K562 (cell line): ENCODE measurements at regions not wholly inside any gene's neighbourhood (a gene's known extent, or its start where the extent isn't known, plus 50 kb on each side); places are given as distances from the start of the nearest gene placed in this dataset.

Experiments
- ADNP ChIP-seq: fragments of 200-800 bp; sonication (Bioruptor generic); IDR thresholded peaks from 2 replicates; pipeline ENCODE4 v1.6.1; 2016; ENCODE audit warnings: missing genetic modification characterization, missing compliant biosample characterization
- CBX8 ChIP-seq: fragments of 200-600 bp; sonication (generic); IDR thresholded peaks from 2 replicates; pipeline ENCODE4 v1.6.1; 2012; ENCODE audit warnings: borderline replicate concordance, mixed run types, low read depth, mild to moderate bottlenecking, moderate library complexity, mixed read lengths, low read length, control low read depth, inconsistent platforms; ENCODE audit not compliant: poor library complexity, severe bottlenecking; ENCODE audit errors: extremely low read depth
- CEBPZ ChIP-seq: fragments of 150-350 bp; IDR thresholded peaks from 2 replicates; pipeline ENCODE4 v1.6.1; 2014; ENCODE audit warnings: low read depth, mild to moderate bottlenecking, low read length, borderline replicate concordance
- CHD4 ChIP-seq: fragments of 200-600 bp; sonication (generic); IDR thresholded peaks from 3 replicates; pipeline ENCODE4 v1.6.1; 2012; ENCODE audit warnings: low read depth, mild to moderate bottlenecking, mixed read lengths, low read length, inconsistent platforms; ENCODE audit not compliant: insufficient read depth, insufficient replicate concordance, poor library complexity, severe bottlenecking
- CHD7 ChIP-seq: fragments of 200-600 bp; sonication (generic); IDR thresholded peaks from one replicate; pipeline ENCODE4 v1.6.1; 2012; ENCODE audit warnings: mild to moderate bottlenecking, low read depth, low read length, inconsistent platforms
- CTCF ChIP-seq, 3 experiments: IDR thresholded peaks in 2 of 3; conservative IDR thresholded peaks in 1 of 3; 2 replicates each; pipeline ENCODE4 v1.5.1; 2011 to 2012; ENCODE audit warnings: low read length in 3 of 3, mild to moderate bottlenecking in 3 of 3, control low read depth in 2 of 3, improper control_type of control experiment in 1 of 3, inconsistent platforms in 1 of 3, low read depth in 1 of 3, mixed read lengths in 1 of 3, moderate library complexity in 1 of 3; ENCODE audit not compliant: insufficient read depth in 2 of 3
- EZH2 ChIP-seq: IDR thresholded peaks from 2 replicates; pipeline ENCODE4 v1.6.1; 2012; ENCODE audit warnings: low read depth, mild to moderate bottlenecking, inconsistent platforms, low read length, borderline replicate concordance
- JUN ChIP-seq, 2 experiments: sonication (generic) in 1 of 2; formaldehyde crosslinking in 1 of 2; IDR thresholded peaks; 2 replicates each; pipeline versions ENCODE4 v1.6.1 to v1.8.0; 2012 to 2022; ENCODE audit warnings: borderline replicate concordance in 2 of 2, mild to moderate bottlenecking in 2 of 2, improper control_type of control experiment in 1 of 2, low read depth in 1 of 2, low read length in 1 of 2, missing genetic modification reagents in 1 of 2
- RUNX1 ChIP-seq: sonication (generic); IDR thresholded peaks from 2 replicates; pipeline ENCODE4 v1.6.1; 2016; ENCODE audit warnings: antibody characterized with exemption, low read depth

- TF ChIP-seq CHD7, result no peak
- TF ChIP-seq CEBPZ, result no peak
- no peak for TF ChIP-seq ADNP (tag)
- TF ChIP-seq EZH2, result no peak
- no peak for TF ChIP-seq CTCF (IDR thresholded peaks at IDR 0.05 in 2 of 3, conservative IDR thresholded peaks at IDR 0.05 in 1 of 3; ENCODE audit: insufficient read depth in 2 of 3, low read depth in 1 of 3, low read length in 3 of 3)
- no peak for TF ChIP-seq JUN (IDR thresholded peaks at IDR 0.05; ENCODE audit: borderline replicate concordance, low read depth, low read length)
- TF ChIP-seq JUN (CRISPR knock-in tag; IDR thresholded peaks at IDR 0.05; ENCODE audit: borderline replicate concordance), result no peak
- TF ChIP-seq CHD4, result no peak
- TF ChIP-seq RUNX1, result no peak
- no peak for TF ChIP-seq CBX8
Observed at GRCh38 chr4:135191596-135191995, 990.0 kb upstream of the PABPC4L start.
